ENCODE measurements at regions not wholly inside any gene's neighbourhood (a gene's known extent, or its start where the extent isn't known, plus 50 kb on each side); places are given as distances from the start of the nearest gene placed in this dataset.

- Histone ChIP-seq H3K4me2 (ENCODE audit: insufficient read depth, low read length) (no peak overlapping the region), H3K9ac (ENCODE audit: insufficient read depth in 1 of 2, low read depth in 2 of 2, low read length in 2 of 2) (no peak overlapping the region), H3K4me3 (no peak overlapping the region), H4K20me1 (replicated peaks; ENCODE audit: control insufficient read depth, insufficient read depth, low read length) (no peaks in the 10 kb centered on the region), H3K9me1 (ENCODE audit: control insufficient read depth, insufficient read depth, low read length) (no peaks in the 10 kb centered on the region), H2AFZ (ENCODE audit: low read depth, low read length) (no peak overlapping the region), H3K36me3 (ENCODE audit: control insufficient read depth, insufficient read depth, low read length) (no peaks in the 10 kb centered on the region), H3K27ac (ENCODE audit: extremely low read depth, low read depth, low read length) (no peak overlapping the region), H3K27me3 (ENCODE audit: control insufficient read depth in 2 of 2, insufficient read depth in 2 of 2, low read length in 2 of 2) (0 out of 5 replicates have a peak, but pooled peaks cover 0 to 6% of the 10 kb centered on the region in 2 experiments), H3K79me2 (ENCODE audit: control insufficient read depth, insufficient read depth, low read length) (no peaks in the 10 kb centered on the region), H3K9me3 (replicated peaks; ENCODE audit: control insufficient read depth, insufficient read depth, low read depth, low read length) (no peaks in the 10 kb centered on the region), H3K4me1 (replicated peaks in 1 of 2; ENCODE audit: control insufficient read depth in 2 of 2, insufficient read depth in 2 of 2, low read length in 2 of 2) (no peaks in the 10 kb centered on the region; a peak in 1 of 5 replicates)
- FAIRE-seq (peak; percentile 90), ATAC-seq (peak; percentile 79), DNase-seq (ENCODE audit: extremely low read depth in 1 of 4, low spot score in 3 of 4) (peak; percentile 56 to 73 (median 64))
- ChIA-PET POLR2A (interaction anchor here (0.6 to 1.0 kb wide), 3 partner anchors 13 to 650 kb away, joined by 4 to 6 read pairs (median 5); no protein-coding TSS in a partner anchor), CTCF (ENCODE audit: low intra/inter-chr PET ratio) (interaction anchor here (2.0 kb wide), 1 partner anchor 884 kb away, joined by 7 read pairs; the partner anchor contains the start of gene GRIN2A)
- intact Hi-C loops (cut with micrococcal nuclease) = loop anchor here (10.0 kb wide), 1 partner anchor 887 kb away; the partner anchor contains the start of gene GRIN2A
- BruUV-seq (replicated peaks) = no TSS peak
- in situ Hi-C loops (cut with MboI) = no loop called here
- 2% methylated on average over 12 of the region's 12 CpGs for WGBS (ENCODE audit: insufficient coverage, low coverage, missing lambda C conversion rate)
- TF ChIP-seq FOXJ3 (CRISPR knock-in tag; IDR thresholded peaks at IDR 0.05) (no peak), RBM34 (IDR thresholded peaks at IDR 0.05; ENCODE audit: borderline replicate concordance, insufficient read depth, low read length) (no peak), ZNF449 (CRISPR knock-in tag; IDR thresholded peaks at IDR 0.05) (no peak), AFF4 (CRISPR knock-in tag; IDR thresholded peaks at IDR 0.05) (no peak), CBX8 (IDR thresholded peaks at IDR 0.05; ENCODE audit: borderline replicate concordance, extremely low read depth, low read depth, low read length, poor library complexity, severe bottlenecking) (no peak), ZNF431 (CRISPR knock-in tag; IDR thresholded peaks at IDR 0.05) (no peak), TAL1 (IDR thresholded peaks at IDR 0.05) (no peak), SLC30A9 (CRISPR knock-in tag; IDR thresholded peaks at IDR 0.05) (no peak), NFE2 (IDR thresholded peaks at IDR 0.05; ENCODE audit: low read depth) (no peak), RAD51 (IDR thresholded peaks at IDR 0.05; ENCODE audit: borderline replicate concordance, low read depth) (peak; percentile 78), CC2D1A (IDR thresholded peaks at IDR 0.05) (peak; percentile 66; the same call in 1 of the 2 replicates), ZNF175 (CRISPR knock-in tag; IDR thresholded peaks at IDR 0.05; ENCODE audit: low read depth) (no peak), HCFC1 (IDR thresholded peaks at IDR 0.05; ENCODE audit: low read depth, low read length) (no peak), ZHX1 (conservative IDR thresholded peaks at IDR 0.05; ENCODE audit: low read length) (no peak)
Observed at GRCh38 chr16:9297437-9298113, 206.1 kb downstream of the HAPSTR1 start.
